Peyer's patch (tissue), 4 donors: ENCODE measurements at regions not wholly inside any gene's neighbourhood (a gene's known extent, or its start where the extent isn't known, plus 50 kb on each side); places are given as distances from the start of the nearest gene placed in this dataset.

Source experiments
- DNase-seq, 3 donors: peaks; one replicate each; pipeline ENCODE4 v3.0.0-alpha.2; 2017 to 2019
- H3K27ac ChIP-seq, 4 donors: fragments of 200-600 bp; sonication (generic); one replicate each; pipeline ENCODE4 v1.5.1; 2016 to 2019
- H3K27me3 ChIP-seq, 2 donors: fragments of 200-600 bp; sonication (generic); one replicate each; pipeline ENCODE4 v1.5.1; 2019
- H3K36me3 ChIP-seq, 3 donors: fragments of 200-600 bp; sonication (generic); one replicate each; pipeline ENCODE4 v1.5.1; 2016 to 2019
- H3K4me1 ChIP-seq, 4 donors: fragments of 200-600 bp; sonication (generic); one replicate each; pipeline ENCODE4 v1.5.1; 2016 to 2019
- H3K4me3 ChIP-seq, 4 donors: fragments of 200-600 bp; sonication (generic); 1 replicate in 3 of 4; 2 replicates in 1 of 4; pipeline ENCODE4 v1.5.1; 2016 to 2019; ENCODE audit warnings: mild to moderate bottlenecking in 1 of 4
- H3K9me3 ChIP-seq, 4 donors: fragments of 200-600 bp; sonication (generic); one replicate each; pipeline ENCODE4 v1.5.1; 2016 to 2019; ENCODE audit warnings: mild to moderate bottlenecking in 1 of 4
- POLR2A ChIP-seq, 2 donors: fragments of 450-650 bp; IDR thresholded peaks; one replicate each; pipeline ENCODE4 v1.5.1; 2017; ENCODE audit warnings: antibody characterized with exemption in 2 of 2, mild to moderate bottlenecking in 2 of 2, moderate library complexity in 2 of 2
- TF ChIP-seq, protein P1 (sequence below), 6 experiments: fragments of 450-650 bp in 4 of 6; fragments of 200-600 bp in 2 of 6; sonication (generic) in 1 of 6; IDR thresholded peaks; one replicate each; pipeline ENCODE4 v1.5.1; 2017 to 2019; ENCODE audit warnings: antibody characterized with exemption in 6 of 6, mild to moderate bottlenecking in 3 of 6, moderate library complexity in 1 of 6

GRCh38 chr5:2375291-2375690 lies 376.2 kb downstream of the IRX2 start:
- TF ChIP-seq, protein P1, sequence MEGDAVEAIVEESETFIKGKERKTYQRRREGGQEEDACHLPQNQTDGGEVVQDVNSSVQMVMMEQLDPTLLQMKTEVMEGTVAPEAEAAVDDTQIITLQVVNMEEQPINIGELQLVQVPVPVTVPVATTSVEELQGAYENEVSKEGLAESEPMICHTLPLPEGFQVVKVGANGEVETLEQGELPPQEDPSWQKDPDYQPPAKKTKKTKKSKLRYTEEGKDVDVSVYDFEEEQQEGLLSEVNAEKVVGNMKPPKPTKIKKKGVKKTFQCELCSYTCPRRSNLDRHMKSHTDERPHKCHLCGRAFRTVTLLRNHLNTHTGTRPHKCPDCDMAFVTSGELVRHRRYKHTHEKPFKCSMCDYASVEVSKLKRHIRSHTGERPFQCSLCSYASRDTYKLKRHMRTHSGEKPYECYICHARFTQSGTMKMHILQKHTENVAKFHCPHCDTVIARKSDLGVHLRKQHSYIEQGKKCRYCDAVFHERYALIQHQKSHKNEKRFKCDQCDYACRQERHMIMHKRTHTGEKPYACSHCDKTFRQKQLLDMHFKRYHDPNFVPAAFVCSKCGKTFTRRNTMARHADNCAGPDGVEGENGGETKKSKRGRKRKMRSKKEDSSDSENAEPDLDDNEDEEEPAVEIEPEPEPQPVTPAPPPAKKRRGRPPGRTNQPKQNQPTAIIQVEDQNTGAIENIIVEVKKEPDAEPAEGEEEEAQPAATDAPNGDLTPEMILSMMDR (IDR thresholded peaks at IDR 0.05) = no peak
- no peak for TF ChIP-seq POLR2A (IDR thresholded peaks at IDR 0.05)
- DNase-seq = no peak
- Histone ChIP-seq H3K36me3 (no peaks in the 10 kb centered on the region), H3K9me3 (no peaks in the 10 kb centered on the region), H3K4me1 (no peaks in the 10 kb centered on the region), H3K27ac (no peak overlapping the region), H3K27me3 (no peaks in the 10 kb centered on the region), H3K4me3 (no peak overlapping the region)

DNA sequence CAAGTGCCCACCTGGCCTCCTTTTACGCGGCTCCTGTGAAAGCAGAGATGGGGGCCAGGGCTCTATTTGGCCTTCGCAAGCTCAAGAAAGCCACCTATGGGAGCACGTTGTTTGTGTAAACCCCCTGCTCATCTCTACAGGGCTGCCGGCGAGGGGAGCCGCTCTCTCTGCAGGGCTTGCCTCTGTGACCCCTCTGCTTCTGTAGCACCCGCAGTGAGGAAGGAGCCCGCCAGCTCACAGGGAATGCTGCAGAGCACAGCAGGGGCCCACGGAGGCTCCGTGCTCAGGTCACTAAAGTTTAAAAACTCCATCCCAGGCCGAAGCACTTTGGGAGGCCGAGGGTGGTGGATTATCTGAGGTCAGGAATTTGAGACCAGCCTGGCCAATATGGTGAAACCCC lies 376.8 kb downstream of the IRX2 start:
- no peak overlapping the region for H3K4me3 ChIP-seq
- TF ChIP-seq, protein P1 (IDR thresholded peaks at IDR 0.05) = no peak
- TF ChIP-seq POLR2A (IDR thresholded peaks at IDR 0.05) = no peak
- H3K27me3 ChIP-seq = no peaks in the 10 kb centered on the region

DNA sequence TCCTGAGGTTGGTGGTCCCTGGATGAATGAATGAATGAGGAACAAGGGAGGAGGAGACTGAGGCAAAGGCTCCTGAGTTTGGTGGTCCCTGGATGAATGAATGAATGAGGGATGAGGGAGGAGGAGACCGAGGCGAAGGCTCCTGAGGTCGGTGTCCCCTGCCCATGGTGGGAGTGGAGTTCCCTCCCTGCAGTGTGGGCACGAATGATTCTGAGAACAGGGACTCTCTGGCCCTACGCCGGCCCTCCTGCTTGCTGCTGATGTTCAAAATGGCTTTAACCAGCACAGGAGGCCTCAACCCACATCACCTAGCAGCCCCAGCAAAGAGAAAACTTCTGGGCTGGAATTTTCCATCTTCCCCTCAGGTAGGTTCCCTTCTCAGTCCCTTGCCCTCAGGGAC lies 377.8 kb downstream of the IRX2 start:
- H3K27ac ChIP-seq = no peak overlapping the region
- no peaks in the 10 kb centered on the region for H3K27me3 ChIP-seq
- H3K4me1 ChIP-seq = no peaks in the 10 kb centered on the region
- TF ChIP-seq, protein P1 (IDR thresholded peaks at IDR 0.05) = no peak
- no peak for TF ChIP-seq POLR2A (IDR thresholded peaks at IDR 0.05)
- DNase-seq = no peak
- no peaks in the 10 kb centered on the region for H3K9me3 ChIP-seq
- no peak overlapping the region for H3K4me3 ChIP-seq
- no peaks in the 10 kb centered on the region for H3K36me3 ChIP-seq

More for the DNA sequence above, 376.8 kb downstream of the IRX2 start:
- Histone ChIP-seq H3K36me3 (no peaks in the 10 kb centered on the region), H3K27ac (no peak overlapping the region), H3K9me3 (no peaks in the 10 kb centered on the region), H3K4me1 (no peaks in the 10 kb centered on the region)
- peak in 1 of 3 donors; percentile 29 for DNase-seq

DNA sequence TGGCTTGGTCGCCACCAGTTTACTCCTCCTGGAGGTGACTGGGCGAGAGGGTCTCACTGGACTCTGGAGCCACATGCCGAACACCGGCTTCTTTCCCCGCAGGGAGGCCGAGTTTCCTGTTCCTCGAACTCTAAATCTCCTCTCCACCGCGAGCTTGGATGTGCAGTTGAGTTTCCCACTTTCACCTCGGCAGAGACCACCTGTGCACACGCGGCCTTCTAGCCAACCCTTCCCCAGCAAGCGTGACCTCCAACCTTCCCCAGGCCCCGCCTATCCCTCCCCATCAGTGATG lies 380.1 kb downstream of the IRX2 start:
- H3K27ac ChIP-seq = no peak overlapping the region
- H3K9me3 ChIP-seq = peaks cover 0 to 3% (median 0%) of the 10 kb centered on the region in 4 donors
- no peaks in the 10 kb centered on the region for H3K4me1 ChIP-seq
- no peaks in the 10 kb centered on the region for H3K27me3 ChIP-seq
- DNase-seq = no peak
- no peaks in the 10 kb centered on the region for H3K36me3 ChIP-seq
- no peak overlapping the region for H3K4me3 ChIP-seq
- TF ChIP-seq, protein P1 (IDR thresholded peaks at IDR 0.05) = no peak
- no peak for TF ChIP-seq POLR2A (IDR thresholded peaks at IDR 0.05)

DNA sequence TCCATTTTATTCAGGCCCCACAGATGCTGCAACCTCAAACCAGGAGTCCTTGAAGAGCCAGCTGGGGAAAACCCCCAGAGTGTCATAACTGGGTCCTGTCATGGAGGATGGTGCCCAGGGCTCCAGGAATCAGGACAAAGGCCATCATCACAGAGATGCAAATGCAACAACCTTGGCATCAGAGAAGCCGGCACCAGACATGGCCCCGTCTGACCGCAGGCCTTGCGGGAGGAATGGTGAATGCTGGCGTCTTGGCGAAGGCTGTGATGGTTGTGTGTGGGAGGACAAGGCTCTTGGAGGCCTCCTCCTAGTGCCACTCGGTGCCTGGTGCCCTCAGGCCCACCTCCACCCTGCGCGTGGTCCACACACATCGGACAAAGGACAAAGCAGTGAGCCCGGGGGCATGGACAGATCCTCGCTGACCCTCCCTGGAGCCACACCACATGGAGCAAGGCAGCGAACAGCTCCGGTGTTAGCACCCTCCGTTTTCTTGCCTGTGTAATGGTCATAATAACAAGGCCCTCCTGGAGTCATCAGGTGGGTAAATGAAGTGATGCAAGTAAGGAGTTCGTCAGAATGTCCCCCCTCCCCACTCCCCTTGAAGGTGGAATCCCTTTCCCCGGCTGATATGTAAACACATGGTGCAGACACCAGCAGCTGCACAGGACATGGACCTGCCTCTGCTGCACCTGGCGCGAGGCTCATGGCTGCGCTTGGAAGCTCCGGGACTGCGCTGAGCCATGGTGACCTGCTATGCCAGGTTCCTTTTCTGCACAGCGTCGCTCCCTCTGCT lies 380.7 kb downstream of the IRX2 start:
- Histone ChIP-seq H3K36me3 (no peaks in the 10 kb centered on the region), H3K9me3 (peaks cover 0 to 3% (median 0%) of the 10 kb centered on the region in 4 donors), H3K27me3 (no peaks in the 10 kb centered on the region), H3K4me1 (no peaks in the 10 kb centered on the region), H3K4me3 (no peak overlapping the region), H3K27ac (no peak overlapping the region)
- DNase-seq = no peak
- TF ChIP-seq, protein P1 (IDR thresholded peaks at IDR 0.05) = no peak
- no peak for TF ChIP-seq POLR2A (IDR thresholded peaks at IDR 0.05)
